Liver (tissue), 8 donors: ENCODE measurements at regions not wholly inside any gene's neighbourhood (a gene's known extent, or its start where the extent isn't known, plus 50 kb on each side); places are given as distances from the start of the nearest gene placed in this dataset.
A peak's percentile ranks its signal among the peaks of the same experiment; 100 is the strongest.

Source experiments
- DNase-seq: peaks from one replicate; pipeline ENCODE4 v3.0.0-alpha.2; 2017; ENCODE audit warnings: low spot score
- H3K27ac ChIP-seq, 2 donors: one replicate each; pipeline ENCODE4 v1.7.0; 2013; ENCODE audit warnings: inconsistent platforms in 2 of 2, low read length in 2 of 2, control low read depth in 1 of 2, low read depth in 1 of 2, mild to moderate bottlenecking in 1 of 2
- H3K27me3 ChIP-seq, 4 donors: one replicate each; pipeline versions ENCODE4 v1.6.1 to v1.7.0; 2013; ENCODE audit warnings: low read length in 3 of 4, inconsistent platforms in 1 of 4, mild to moderate bottlenecking in 1 of 4, moderate library complexity in 1 of 4; ENCODE audit not compliant: control insufficient read depth in 4 of 4, insufficient read depth in 4 of 4
- H3K36me3 ChIP-seq, 4 donors: one replicate each; pipeline versions ENCODE4 v1.6.1 to v1.7.0; 2013; ENCODE audit warnings: low read length in 3 of 4, mild to moderate bottlenecking in 3 of 4, low read depth in 1 of 4, moderate library complexity in 1 of 4; ENCODE audit not compliant: control insufficient read depth in 4 of 4, insufficient read depth in 3 of 4
- H3K4me1 ChIP-seq, 4 donors: one replicate each; pipeline versions ENCODE4 v1.6.1 to v1.7.0; 2013; ENCODE audit warnings: low read length in 3 of 4, mild to moderate bottlenecking in 3 of 4, moderate library complexity in 1 of 4; ENCODE audit not compliant: control insufficient read depth in 4 of 4, insufficient read depth in 4 of 4
- H3K4me3 ChIP-seq, 3 donors: one replicate each; pipeline versions ENCODE4 v1.6.1 to v1.7.0; 2013; ENCODE audit warnings: low read length in 3 of 3, control low read depth in 1 of 3, low read depth in 1 of 3, mild to moderate bottlenecking in 1 of 3
- H3K9ac ChIP-seq, 2 donors: one replicate each; pipeline ENCODE4 v1.7.0; 2013; ENCODE audit warnings: low read length in 2 of 2, mild to moderate bottlenecking in 2 of 2, moderate library complexity in 2 of 2, control low read depth in 1 of 2, low read depth in 1 of 2
- H3K9me3 ChIP-seq, 4 donors: one replicate each; pipeline versions ENCODE4 v1.6.1 to v1.7.0; 2013; ENCODE audit warnings: low read length in 3 of 4; ENCODE audit not compliant: control insufficient read depth in 4 of 4
- CTCF ChIP-seq: fragments of 150-350 bp; IDR thresholded peaks from 2 replicates; pipeline ENCODE4 v1.5.1; 2017; ENCODE audit warnings: improper control_type of control experiment, low read depth, low read length; ENCODE audit not compliant: missing input control
- EGR1 ChIP-seq, 2 donors: IDR thresholded peaks; 2 replicates each; pipeline ENCODE4 v1.6.1; 2016 to 2018; ENCODE audit warnings: antibody characterized with exemption in 2 of 2, low read depth in 2 of 2
- FOXA1 ChIP-seq: IDR thresholded peaks from 2 replicates; pipeline ENCODE4 v1.6.1; 2016; ENCODE audit warnings: antibody characterized with exemption
- FOXA2 ChIP-seq: IDR thresholded peaks from 2 replicates; pipeline ENCODE4 v1.6.1; 2016; ENCODE audit warnings: antibody characterized with exemption
- GABPA ChIP-seq, 2 donors: IDR thresholded peaks in 1 of 2; conservative IDR thresholded peaks in 1 of 2; 2 replicates each; pipeline ENCODE4 v1.6.1; 2016; ENCODE audit warnings: antibody characterized with exemption in 2 of 2, mild to moderate bottlenecking in 1 of 2, moderate library complexity in 1 of 2
- HNF4A ChIP-seq, 2 donors: conservative IDR thresholded peaks; 2 replicates each; pipeline ENCODE4 v1.6.1; 2016; ENCODE audit warnings: antibody characterized with exemption in 2 of 2, mild to moderate bottlenecking in 2 of 2
- HNF4G ChIP-seq: IDR thresholded peaks from 2 replicates; pipeline ENCODE4 v1.6.1; 2016; ENCODE audit warnings: antibody characterized with exemption
- JUND ChIP-seq, 2 donors: IDR thresholded peaks; 2 replicates each; pipeline ENCODE4 v1.6.1; 2016; ENCODE audit warnings: antibody characterized with exemption in 2 of 2
- NR2F2 ChIP-seq: IDR thresholded peaks from 2 replicates; pipeline ENCODE4 v1.6.1; 2016; ENCODE audit warnings: antibody characterized with exemption
- RAD21 ChIP-seq, 2 donors: IDR thresholded peaks; 2 replicates each; pipeline ENCODE4 v1.6.1; 2016; ENCODE audit warnings: antibody characterized with exemption in 2 of 2, mild to moderate bottlenecking in 2 of 2
- REST ChIP-seq: IDR thresholded peaks from 2 replicates; pipeline ENCODE4 v1.6.1; 2016; ENCODE audit warnings: antibody characterized with exemption, mild to moderate bottlenecking
- RXRA ChIP-seq, 2 donors: IDR thresholded peaks; 2 replicates each; pipeline ENCODE4 v1.6.1; 2017 to 2018; ENCODE audit warnings: antibody characterized with exemption in 2 of 2, mild to moderate bottlenecking in 1 of 2
- SP1 ChIP-seq: IDR thresholded peaks from 2 replicates; pipeline ENCODE4 v1.6.1; 2018; ENCODE audit warnings: antibody characterized with exemption, mild to moderate bottlenecking
- TAF1 ChIP-seq: conservative IDR thresholded peaks from 2 replicates; pipeline ENCODE4 v1.6.1; 2016; ENCODE audit warnings: antibody characterized with exemption, mild to moderate bottlenecking
- YY1 ChIP-seq: IDR thresholded peaks from 2 replicates; pipeline ENCODE4 v1.6.1; 2016; ENCODE audit warnings: antibody characterized with exemption, mild to moderate bottlenecking
- WGBS: extraction: QIAGEN DNeasy Blood & Tissue Kit; methylation state at CpG from one replicate; pipeline ENCODE4 v1.1.7; 2013; 5-methylcytosine and 5-hydroxymethylcytosine counted together
- TF ChIP-seq, protein P1 (sequence below): IDR thresholded peaks from 2 replicates; pipeline ENCODE4 v1.6.1; 2016; ENCODE audit warnings: antibody characterized with exemption
- TF ChIP-seq, protein P2 (sequence below): IDR thresholded peaks from 2 replicates; pipeline ENCODE4 v1.6.1; 2016; ENCODE audit warnings: antibody characterized with exemption
- TF ChIP-seq, protein P3 (sequence below): IDR thresholded peaks from 2 replicates; pipeline ENCODE4 v1.6.1; 2016; ENCODE audit warnings: antibody characterized with exemption
- donor health status: healthy.
- donor health status: healthy.
- donor health status: healthy.
- donor health status: healthy.
- donor health status: healthy.

DNA sequence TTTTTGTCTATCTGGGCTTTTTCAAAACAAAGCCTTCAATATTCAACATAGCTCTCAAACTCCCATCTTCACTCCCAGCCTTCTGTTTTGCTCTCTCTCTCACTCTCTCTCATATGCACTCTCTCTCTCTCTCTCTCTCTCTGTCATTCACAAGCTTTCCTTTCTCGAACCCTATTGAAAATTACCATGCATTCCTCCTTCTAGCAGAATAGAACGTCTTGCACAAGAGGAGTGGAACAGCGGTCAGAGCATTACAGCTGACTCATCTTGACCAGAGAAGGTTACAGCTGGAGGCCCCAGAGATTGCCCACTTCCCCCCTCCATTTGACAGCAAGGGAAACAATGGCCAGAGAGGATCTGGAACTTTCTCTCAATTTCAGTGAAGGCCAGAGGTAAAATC is 51.0 kb upstream of the LIFR start:
- Histone ChIP-seq H3K9ac (no peak overlapping the region), H3K4me3 (no peak overlapping the region), H3K27me3 (no peaks in the 10 kb centered on the region), H3K27ac (no peak overlapping the region), H3K36me3 (no peaks in the 10 kb centered on the region), H3K9me3 (peaks cover 0 to 3% (median 0%) of the 10 kb centered on the region in 4 donors), H3K4me1 (no peaks in the 10 kb centered on the region)
- WGBS = 56% methylated on average over 3 of the region's 3 CpGs
- TF ChIP-seq JUND (IDR thresholded peaks at IDR 0.05) (no peak), FOXA2 (no peak), TAF1 (no peak), EGR1 (IDR thresholded peaks at IDR 0.05; ENCODE audit: low read depth in 2 of 2) (no peak), RXRA (IDR thresholded peaks at IDR 0.05) (peak in 1 of 2 donors; percentile 8)
- TF ChIP-seq, protein P1, sequence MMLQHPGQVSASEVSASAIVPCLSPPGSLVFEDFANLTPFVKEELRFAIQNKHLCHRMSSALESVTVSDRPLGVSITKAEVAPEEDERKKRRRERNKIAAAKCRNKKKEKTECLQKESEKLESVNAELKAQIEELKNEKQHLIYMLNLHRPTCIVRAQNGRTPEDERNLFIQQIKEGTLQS = no peak
- DNase-seq = no peak

GRCh38 chr5:38607930-38608564 is 51.6 kb upstream of the LIFR start:
- WGBS = 64% methylated on average over 5 of the region's 5 CpGs
- TF ChIP-seq, protein P2, sequence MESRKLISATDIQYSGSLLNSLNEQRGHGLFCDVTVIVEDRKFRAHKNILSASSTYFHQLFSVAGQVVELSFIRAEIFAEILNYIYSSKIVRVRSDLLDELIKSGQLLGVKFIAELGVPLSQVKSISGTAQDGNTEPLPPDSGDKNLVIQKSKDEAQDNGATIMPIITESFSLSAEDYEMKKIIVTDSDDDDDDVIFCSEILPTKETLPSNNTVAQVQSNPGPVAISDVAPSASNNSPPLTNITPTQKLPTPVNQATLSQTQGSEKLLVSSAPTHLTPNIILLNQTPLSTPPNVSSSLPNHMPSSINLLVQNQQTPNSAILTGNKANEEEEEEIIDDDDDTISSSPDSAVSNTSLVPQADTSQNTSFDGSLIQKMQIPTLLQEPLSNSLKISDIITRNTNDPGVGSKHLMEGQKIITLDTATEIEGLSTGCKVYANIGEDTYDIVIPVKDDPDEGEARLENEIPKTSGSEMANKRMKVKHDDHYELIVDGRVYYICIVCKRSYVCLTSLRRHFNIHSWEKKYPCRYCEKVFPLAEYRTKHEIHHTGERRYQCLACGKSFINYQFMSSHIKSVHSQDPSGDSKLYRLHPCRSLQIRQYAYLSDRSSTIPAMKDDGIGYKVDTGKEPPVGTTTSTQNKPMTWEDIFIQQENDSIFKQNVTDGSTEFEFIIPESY = no peak
- TF ChIP-seq RAD21 (IDR thresholded peaks at IDR 0.05) (no peak), RXRA (IDR thresholded peaks at IDR 0.05) (no peak), NR2F2 (no peak), SP1 (no peak), REST (no peak), TAF1 (no peak), FOXA2 (no peak), CTCF (no peak), HNF4A (conservative IDR thresholded peaks at IDR 0.05) (no peak), JUND (IDR thresholded peaks at IDR 0.05) (no peak), HNF4G (no peak), EGR1 (IDR thresholded peaks at IDR 0.05; ENCODE audit: low read depth in 2 of 2) (no peak), YY1 (no peak), FOXA1 (no peak), GABPA (IDR thresholded peaks at IDR 0.05 in 1 of 2, conservative IDR thresholded peaks at IDR 0.05 in 1 of 2) (no peak)
- TF ChIP-seq, protein P1 = no peak
- TF ChIP-seq, protein P3, sequence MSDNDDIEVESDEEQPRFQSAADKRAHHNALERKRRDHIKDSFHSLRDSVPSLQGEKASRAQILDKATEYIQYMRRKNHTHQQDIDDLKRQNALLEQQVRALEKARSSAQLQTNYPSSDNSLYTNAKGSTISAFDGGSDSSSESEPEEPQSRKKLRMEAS = no peak
- Histone ChIP-seq H3K27ac (no peak overlapping the region), H3K9ac (no peak overlapping the region), H3K9me3 (peaks cover 0 to 3% (median 0%) of the 10 kb centered on the region in 4 donors), H3K36me3 (no peaks in the 10 kb centered on the region), H3K27me3 (no peaks in the 10 kb centered on the region), H3K4me1 (no peaks in the 10 kb centered on the region), H3K4me3 (no peak overlapping the region)
- no peak for DNase-seq
